ENCODE measurements at regions not wholly inside any gene's neighbourhood (a gene's known extent, or its start where the extent isn't known, plus 50 kb on each side); places are given as distances from the start of the nearest gene placed in this dataset.

- TF ChIP-seq CTCF (IDR thresholded peaks at IDR 0.05): no peak
- no peak for TF ChIP-seq POLR2AphosphoS5 (IDR thresholded peaks at IDR 0.05)
Observed at GRCh38 chr6:11430036-11430435, 107.5 kb upstream of the TMEM170B start.

Measured in stomach (tissue), 4 donors.